CD14-positive monocyte (primary cell): ENCODE measurements at regions not wholly inside any gene's neighbourhood (a gene's known extent, or its start where the extent isn't known, plus 50 kb on each side); places are given as distances from the start of the nearest gene placed in this dataset.

Experiments used
- DNase-seq, 3 donors: peaks; one replicate each; pipeline ENCODE4 v3.0.0-alpha.2; 2011 to 2022
- H2AFZ ChIP-seq: 2 replicates; pipeline ENCODE4 v1.6.0; 2012; ENCODE audit warnings: mild to moderate bottlenecking, low read depth, low read length, inconsistent platforms; ENCODE audit not compliant: insufficient read depth, poor library complexity, severe bottlenecking
- H3K27ac ChIP-seq, 2 donors: 1 replicate in 1 of 2; 2 replicates in 1 of 2; pipeline ENCODE4 v1.5.1; 2012 to 2013; ENCODE audit warnings: low read length in 2 of 2, control low read depth in 1 of 2, inconsistent platforms in 1 of 2, low read depth in 1 of 2, mild to moderate bottlenecking in 1 of 2
- H3K27me3 ChIP-seq, 2 donors: one replicate each; pipeline versions ENCODE4 v1.6.0 to v1.6.1; 2011 to 2013; ENCODE audit warnings: low read length in 2 of 2; ENCODE audit not compliant: control insufficient read depth in 2 of 2, insufficient read depth in 2 of 2
- H3K36me3 ChIP-seq, 2 donors: replicated peaks in 1 of 2; 1 replicate in 1 of 2; 2 replicates in 1 of 2; pipeline versions ENCODE4 v1.5.1 to v1.6.1; 2012 to 2013; ENCODE audit warnings: low read length in 2 of 2, control low read depth in 1 of 2, inconsistent platforms in 1 of 2, mild to moderate bottlenecking in 1 of 2; ENCODE audit not compliant: insufficient read depth in 2 of 2, control insufficient read depth in 1 of 2
- H3K4me1 ChIP-seq, 2 donors: 1 replicate in 1 of 2; 2 replicates in 1 of 2; pipeline versions ENCODE4 v1.5.1 to v1.6.1; 2012 to 2013; ENCODE audit warnings: low read length in 2 of 2, control low read depth in 1 of 2, inconsistent platforms in 1 of 2, mild to moderate bottlenecking in 1 of 2, moderate library complexity in 1 of 2; ENCODE audit not compliant: insufficient read depth in 2 of 2, control insufficient read depth in 1 of 2
- H3K4me2 ChIP-seq: replicated peaks from 2 replicates; pipeline ENCODE3; 2012; ENCODE audit warnings: low read length, moderate library complexity, mild to moderate bottlenecking; ENCODE audit not compliant: poor library complexity, severe bottlenecking; ENCODE audit errors: extremely low read depth
- H3K4me3 ChIP-seq, 3 experiments: fragments of 200-600 bp in 1 of 3; sonication (generic) in 1 of 3; replicated peaks in 1 of 3; 1 replicate in 2 of 3; 2 replicates in 1 of 3; pipeline ENCODE4 v1.5.1; 2011 to 2013; ENCODE audit warnings: low read length in 3 of 3, mild to moderate bottlenecking in 3 of 3, control low read depth in 2 of 3, low read depth in 2 of 3, inconsistent platforms in 1 of 3, moderate library complexity in 1 of 3
- H3K79me2 ChIP-seq: 2 replicates; pipeline ENCODE4 v1.6.0; 2012; ENCODE audit warnings: mild to moderate bottlenecking, control low read depth, inconsistent platforms, low read length, moderate library complexity; ENCODE audit not compliant: insufficient read depth
- H3K9ac ChIP-seq: 2 replicates; pipeline ENCODE4 v1.6.0; 2017; ENCODE audit warnings: low read length, mild to moderate bottlenecking; ENCODE audit not compliant: insufficient read depth, poor library complexity, severe bottlenecking
- H3K9me3 ChIP-seq, 2 donors: replicated peaks in 1 of 2; 1 replicate in 1 of 2; 2 replicates in 1 of 2; pipeline versions ENCODE4 v1.5.1 to v1.6.1; 2012 to 2013; ENCODE audit warnings: low read length in 2 of 2, control low read depth in 1 of 2; ENCODE audit not compliant: control insufficient read depth in 1 of 2, insufficient read depth in 1 of 2
- H4K20me1 ChIP-seq: 2 replicates; pipeline ENCODE4 v1.6.0; 2012; ENCODE audit warnings: mild to moderate bottlenecking, low read length, control low read depth, moderate library complexity; ENCODE audit not compliant: insufficient read depth
- H3K27ac Mint-ChIP-seq, 7 donors: one replicate each; pipeline ENCODE4 v1.8.0; 2020; ENCODE audit warnings: mild to moderate bottlenecking in 7 of 7, mixed read lengths in 7 of 7, moderate library complexity in 6 of 7, inconsistent platforms in 2 of 7
- H3K27me3 Mint-ChIP-seq, 3 donors: one replicate each; pipeline ENCODE4 v1.8.0; 2021 to 2022; ENCODE audit warnings: low read depth in 3 of 3, mild to moderate bottlenecking in 3 of 3, mixed read lengths in 3 of 3, moderate library complexity in 3 of 3, inconsistent platforms in 1 of 3
- H3K36me3 Mint-ChIP-seq, 2 donors: one replicate each; pipeline ENCODE4 v1.8.0; 2020; ENCODE audit warnings: mixed read lengths in 2 of 2, inconsistent platforms in 1 of 2, mild to moderate bottlenecking in 1 of 2
- H3K4me1 Mint-ChIP-seq: one replicate; pipeline ENCODE4 v1.8.0; 2020; ENCODE audit warnings: mild to moderate bottlenecking, mixed read lengths
- H3K4me3 Mint-ChIP-seq, 2 donors: one replicate each; pipeline ENCODE4 v1.8.0; 2020; ENCODE audit warnings: mild to moderate bottlenecking in 2 of 2, mixed read lengths in 2 of 2, moderate library complexity in 1 of 2
- H3K9me3 Mint-ChIP-seq, 7 donors: one replicate each; pipeline ENCODE4 v1.8.0; 2020 to 2022; ENCODE audit warnings: mixed read lengths in 7 of 7, mild to moderate bottlenecking in 6 of 7, moderate library complexity in 6 of 7, inconsistent platforms in 2 of 7
- WGBS: methylation state at CpG from one replicate; pipeline ENCODE4 v1.1.5; 2013; ENCODE audit warnings: missing lambda C conversion rate; ENCODE audit not compliant: insufficient coverage; 5-methylcytosine and 5-hydroxymethylcytosine counted together
- intact Hi-C, 2 donors: fragments of 100-400 bp; cut with micrococcal nuclease; formaldehyde crosslinking; loops; one replicate each; pipeline versions ENCODE4 v1.15.0 to v1.15.1; 2023
- TF ChIP-seq, protein P1 (sequence below): fragments of 200-600 bp; IDR thresholded peaks from one replicate; pipeline ENCODE4 v1.8.0; 2022; ENCODE audit warnings: antibody characterized with exemption, mild to moderate bottlenecking

DNA sequence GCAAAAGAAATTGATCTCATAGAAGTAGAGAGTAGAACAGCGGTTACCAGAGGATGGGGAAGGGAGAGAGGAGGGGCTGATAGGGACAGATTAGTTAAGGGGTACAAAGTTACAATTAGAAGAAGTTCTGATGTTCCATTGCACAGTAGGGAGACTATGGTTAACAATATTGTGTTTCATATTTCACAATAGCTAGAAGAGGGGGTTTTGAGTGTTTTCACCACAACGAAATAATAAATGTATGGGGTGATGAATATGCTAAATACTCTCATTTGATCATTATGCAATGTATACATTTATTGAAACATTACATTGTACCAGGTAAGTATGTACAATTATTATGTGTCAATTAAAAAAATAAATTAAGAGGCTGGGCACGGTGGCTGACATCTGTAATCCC is 291.2 kb upstream of the KCNJ16 start:
- no peak overlapping the region for H2AFZ ChIP-seq
- no peaks in the 10 kb centered on the region for H3K27me3 Mint-ChIP-seq

DNA sequence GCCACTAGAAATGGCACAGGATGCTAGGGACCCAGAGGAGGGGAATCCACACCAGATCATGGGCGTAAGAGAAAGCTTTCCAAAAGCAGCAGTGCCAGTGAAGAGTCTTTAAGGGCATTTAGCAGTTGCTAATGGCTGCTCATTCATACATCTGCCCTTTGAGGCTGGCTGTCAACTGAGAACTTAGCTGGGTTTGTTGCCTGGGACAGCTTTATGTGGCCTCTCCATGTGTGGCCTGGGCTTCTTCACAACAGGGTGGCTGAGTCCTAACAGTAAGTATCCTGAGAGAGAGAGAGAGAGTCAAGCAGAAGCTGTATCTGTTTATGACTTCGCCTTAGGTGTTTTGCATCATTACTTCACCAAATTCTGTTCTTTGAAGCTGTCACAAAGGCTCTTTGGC is 286.1 kb upstream of the KCNJ16 start:
- Mint-ChIP-seq H3K4me3 (no peak overlapping the region), H3K27ac (no peak overlapping the region)

More for the DNA sequence above, 291.2 kb upstream of the KCNJ16 start:
- WGBS: 100% methylated on average over 1 of the region's 3 CpGs
- H3K36me3 Mint-ChIP-seq: no peaks in the 10 kb centered on the region
- H3K4me2 ChIP-seq: no peak overlapping the region
- DNase-seq: no peak
- H3K36me3 ChIP-seq: no peaks in the 10 kb centered on the region
- H4K20me1 ChIP-seq: no peaks in the 10 kb centered on the region
- no peaks in the 10 kb centered on the region for H3K4me1 Mint-ChIP-seq
- no peaks in the 10 kb centered on the region for H3K4me1 ChIP-seq
- no peak overlapping the region for H3K4me3 Mint-ChIP-seq
- H3K79me2 ChIP-seq: no peaks in the 10 kb centered on the region
- TF ChIP-seq, protein P1, sequence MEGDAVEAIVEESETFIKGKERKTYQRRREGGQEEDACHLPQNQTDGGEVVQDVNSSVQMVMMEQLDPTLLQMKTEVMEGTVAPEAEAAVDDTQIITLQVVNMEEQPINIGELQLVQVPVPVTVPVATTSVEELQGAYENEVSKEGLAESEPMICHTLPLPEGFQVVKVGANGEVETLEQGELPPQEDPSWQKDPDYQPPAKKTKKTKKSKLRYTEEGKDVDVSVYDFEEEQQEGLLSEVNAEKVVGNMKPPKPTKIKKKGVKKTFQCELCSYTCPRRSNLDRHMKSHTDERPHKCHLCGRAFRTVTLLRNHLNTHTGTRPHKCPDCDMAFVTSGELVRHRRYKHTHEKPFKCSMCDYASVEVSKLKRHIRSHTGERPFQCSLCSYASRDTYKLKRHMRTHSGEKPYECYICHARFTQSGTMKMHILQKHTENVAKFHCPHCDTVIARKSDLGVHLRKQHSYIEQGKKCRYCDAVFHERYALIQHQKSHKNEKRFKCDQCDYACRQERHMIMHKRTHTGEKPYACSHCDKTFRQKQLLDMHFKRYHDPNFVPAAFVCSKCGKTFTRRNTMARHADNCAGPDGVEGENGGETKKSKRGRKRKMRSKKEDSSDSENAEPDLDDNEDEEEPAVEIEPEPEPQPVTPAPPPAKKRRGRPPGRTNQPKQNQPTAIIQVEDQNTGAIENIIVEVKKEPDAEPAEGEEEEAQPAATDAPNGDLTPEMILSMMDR: no peak
- no peak overlapping the region for H3K4me3 ChIP-seq
- intact Hi-C loops: no loop called here
- H3K27ac Mint-ChIP-seq: no peak overlapping the region
- H3K27ac ChIP-seq: no peak overlapping the region
- H3K27me3 ChIP-seq: no peaks in the 10 kb centered on the region
- H3K9me3 Mint-ChIP-seq: peaks cover 5 to 18% (median 13%) of the 10 kb centered on the region in 7 donors
- peaks cover 0 to 6% of the 10 kb centered on the region in 2 donors for H3K9me3 ChIP-seq
- no peak overlapping the region for H3K9ac ChIP-seq

More for the DNA sequence above, 286.1 kb upstream of the KCNJ16 start:
- Histone ChIP-seq H3K4me3 (no peak overlapping the region), H3K79me2 (no peaks in the 10 kb centered on the region), H3K4me1 (no peaks in the 10 kb centered on the region), H3K27me3 (no peaks in the 10 kb centered on the region), H4K20me1 (no peaks in the 10 kb centered on the region), H2AFZ (no peak overlapping the region), H3K9me3 (peaks cover 0 to 3% of the 10 kb centered on the region in 2 donors), H3K36me3 (no peaks in the 10 kb centered on the region), H3K4me2 (no peak overlapping the region), H3K9ac (no peak overlapping the region), H3K27ac (no peak overlapping the region)
- Mint-ChIP-seq H3K27me3 (no peaks in the 10 kb centered on the region), H3K4me1 (no peaks in the 10 kb centered on the region), H3K36me3 (no peaks in the 10 kb centered on the region), H3K9me3 (peaks cover 5 to 11% (median 9%) of the 10 kb centered on the region in 7 donors)
- TF ChIP-seq, protein P1: no peak
- 91% methylated on average over 1 of the region's 2 CpGs for WGBS
- intact Hi-C loops: no loop called here
- no peak for DNase-seq
